HG03095 (cell line): ENCODE measurements at regions not wholly inside any gene's neighbourhood (a gene's known extent, or its start where the extent isn't known, plus 50 kb on each side); places are given as distances from the start of the nearest gene placed in this dataset.

Source experiments
- ATAC-seq: cut with Tn5 transposase; IDR thresholded peaks from one replicate; pipeline ENCODE4 v1.9.1; 2021; ENCODE audit warnings: moderate library complexity; ENCODE audit not compliant: unreplicated experiment

GRCh38 chr18:29153091-29153490, 976.2 kb upstream of the CDH2 start:
- ATAC-seq, result no peak

- ATAC-seq, result no peak
Measured at GRCh38 chr18:29147944-29148343, 971.0 kb upstream of the CDH2 start.

- ATAC-seq, result no peak
Measured at GRCh38 chr18:29146068-29146467, 969.1 kb upstream of the CDH2 start.

DNA sequence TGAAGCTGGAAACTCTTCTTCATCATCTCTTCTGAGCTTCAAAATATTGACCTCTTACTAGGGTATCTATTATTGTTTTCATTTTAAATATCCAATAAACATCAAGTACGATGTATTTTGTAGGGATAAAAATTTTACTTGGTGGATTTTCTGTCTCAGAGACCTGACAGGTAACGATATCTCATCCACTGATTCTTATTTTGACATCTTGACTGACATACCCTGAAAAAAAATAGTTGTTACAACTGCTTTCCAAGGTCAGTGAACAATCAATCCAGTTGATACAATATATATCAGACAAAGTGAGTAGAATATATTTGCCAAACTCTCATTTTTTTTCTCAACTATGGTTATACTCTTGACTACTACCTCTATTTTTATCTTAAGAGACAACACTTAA, 963.7 kb upstream of the CDH2 start:
- no peak for ATAC-seq

GRCh38 chr18:29137773-29138495, 961.0 kb upstream of the CDH2 start:
- ATAC-seq, result no peak

DNA sequence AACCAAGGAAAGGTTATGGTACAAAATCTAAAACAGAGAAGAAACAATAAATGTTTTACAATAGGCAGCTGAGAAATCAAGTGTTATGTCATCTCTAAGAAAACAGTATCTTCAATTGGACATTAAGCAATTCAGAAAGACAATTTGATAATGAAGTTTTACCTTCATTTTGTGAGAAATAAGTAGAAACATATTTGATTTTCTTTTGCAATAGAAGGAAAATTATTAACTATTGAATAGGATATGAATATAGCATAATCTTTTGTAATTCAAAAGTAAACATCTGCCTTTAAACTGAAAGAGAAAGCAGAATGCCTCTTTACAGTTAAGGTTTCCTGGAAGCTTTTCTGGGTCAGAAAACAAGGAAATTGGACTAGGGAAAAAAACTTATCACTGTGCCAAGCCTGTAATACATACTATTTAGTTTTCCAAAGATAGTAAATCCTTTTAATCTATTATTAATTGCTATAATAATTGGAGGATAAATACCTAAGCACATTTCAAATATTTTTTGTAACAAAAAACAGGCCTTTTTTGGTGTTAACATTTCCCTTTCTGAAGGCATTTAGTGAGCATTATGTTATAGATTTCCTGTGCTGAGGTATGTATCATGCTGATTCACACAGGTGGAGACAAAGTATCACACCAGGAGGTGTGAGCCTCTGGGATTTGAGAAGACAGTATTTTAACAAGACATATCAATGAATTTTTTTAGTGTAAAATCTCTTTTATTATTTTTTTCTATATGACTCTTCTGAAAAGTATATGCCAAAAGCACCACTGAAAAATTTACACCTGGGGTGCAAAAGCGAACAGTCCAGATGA, 947.0 kb upstream of the CDH2 start:
- ATAC-seq, result no peak

DNA sequence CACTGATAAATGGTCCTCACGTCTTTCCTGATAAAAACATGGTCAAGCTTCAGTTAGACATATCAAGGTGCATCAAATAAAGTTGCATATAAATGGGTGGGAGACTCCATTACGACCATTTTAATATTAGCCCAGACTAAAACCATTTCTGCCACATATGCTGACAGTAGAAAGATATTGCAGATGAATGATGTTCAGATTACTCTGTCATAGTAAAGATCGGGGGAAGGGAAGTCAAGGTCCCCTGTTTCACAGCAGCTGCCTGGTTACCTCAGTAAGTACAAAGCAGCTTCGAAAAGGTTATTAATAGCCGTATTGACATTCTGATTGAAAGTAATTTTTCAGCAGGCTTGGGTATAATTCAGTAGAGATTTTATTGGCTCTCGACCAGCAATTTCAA, 927.7 kb upstream of the CDH2 start:
- ATAC-seq, result no peak

- no peak for ATAC-seq
Measured at GRCh38 chr18:29104227-29104626, 927.3 kb upstream of the CDH2 start.

DNA sequence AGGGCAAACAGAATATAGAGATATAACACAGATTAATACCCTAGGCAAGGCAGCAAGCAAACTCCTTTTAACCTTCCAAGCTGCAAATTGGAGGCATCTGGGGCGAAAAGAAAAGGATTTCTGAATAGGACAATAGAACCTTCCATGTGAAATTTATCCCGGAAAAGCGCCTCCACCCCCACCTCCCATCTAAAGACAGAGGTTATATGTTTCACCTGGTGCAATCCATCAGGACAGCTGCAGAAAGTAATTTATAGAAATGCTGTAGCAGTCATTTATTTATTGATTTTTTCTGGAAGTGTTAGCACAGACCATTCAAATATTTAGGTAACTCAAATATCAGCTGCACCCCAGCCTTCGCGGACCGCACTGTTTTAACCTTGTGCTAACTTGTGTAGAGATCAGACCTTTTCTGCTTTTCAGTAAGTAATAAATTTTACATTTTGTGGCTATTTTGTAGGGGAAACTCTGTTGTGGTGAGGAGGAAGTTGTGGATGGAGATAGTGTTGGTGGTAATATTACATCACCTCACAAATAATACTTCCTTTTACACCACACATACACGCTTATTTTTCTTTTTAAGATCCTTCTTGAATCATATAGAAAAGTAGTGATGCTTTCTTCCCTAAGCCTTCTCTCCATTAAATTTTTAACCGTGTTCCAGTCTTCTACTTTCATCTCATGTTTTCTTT, 919.3 kb upstream of the CDH2 start:
- no peak for ATAC-seq

GRCh38 chr18:29087616-29088246, 910.8 kb upstream of the CDH2 start:
- ATAC-seq, result no peak

- no peak for ATAC-seq
Measured at GRCh38 chr18:29084120-29084519, 907.2 kb upstream of the CDH2 start.

GRCh38 chr18:29083545-29083944, 906.6 kb upstream of the CDH2 start:
- no peak for ATAC-seq

DNA sequence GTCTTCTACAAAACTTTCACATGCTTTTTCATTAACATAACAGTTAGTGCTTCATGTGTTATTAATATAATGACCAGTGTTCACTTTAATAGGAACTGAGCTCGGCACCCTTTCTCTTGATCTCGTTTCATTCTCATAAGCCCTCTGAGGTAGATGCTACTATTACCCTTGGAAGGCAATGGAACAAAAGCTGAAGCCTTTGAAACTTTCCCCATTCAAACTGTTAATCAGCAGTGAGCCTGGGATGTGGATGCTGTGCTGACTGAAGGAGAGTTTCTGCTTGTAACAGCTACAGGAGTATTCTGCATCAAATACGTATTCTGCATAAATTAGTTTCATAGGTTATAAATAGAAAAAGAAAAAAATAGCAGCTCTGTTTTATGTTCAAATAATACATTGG, 904.0 kb upstream of the CDH2 start:
- ATAC-seq, result no peak

- ATAC-seq, result no peak
Measured at GRCh38 chr18:29078273-29078672, 901.3 kb upstream of the CDH2 start.

DNA sequence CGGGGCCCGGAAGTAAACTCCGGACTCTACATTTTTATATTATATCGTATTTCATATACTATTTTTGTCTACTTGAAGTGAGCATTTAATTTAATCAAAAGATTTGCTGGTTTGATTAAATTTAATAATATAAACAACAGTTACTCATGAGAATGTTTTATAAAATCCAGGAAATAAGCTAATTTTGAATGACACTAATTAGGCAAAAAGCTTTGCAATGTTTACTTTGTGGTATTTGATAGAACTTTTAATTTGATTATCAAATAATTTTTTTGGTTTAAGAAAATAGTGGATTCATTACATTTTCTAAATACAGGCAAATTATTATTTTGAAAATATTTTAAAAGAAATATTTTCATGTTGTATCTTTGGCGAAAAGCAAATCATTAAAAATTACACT, 900.4 kb upstream of the CDH2 start:
- ATAC-seq, result no peak

DNA sequence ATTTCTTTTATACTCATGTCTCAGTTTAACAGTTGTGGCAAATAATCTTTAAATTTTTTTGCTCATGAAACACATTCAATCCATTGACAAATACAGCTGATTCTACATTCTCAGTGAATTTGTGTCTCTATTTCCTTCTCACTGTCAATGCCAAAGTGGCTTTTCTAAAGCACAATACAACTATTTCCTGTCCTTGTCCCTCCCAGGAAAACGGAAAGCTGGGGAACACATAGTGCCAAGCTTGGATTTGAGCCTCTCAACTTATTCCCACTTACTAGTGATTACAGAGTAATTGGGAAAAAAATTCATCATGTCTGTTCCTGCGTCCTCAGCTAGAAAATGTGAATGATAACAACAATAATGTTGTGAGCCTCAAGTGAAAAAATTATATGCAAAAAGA, 899.7 kb upstream of the CDH2 start:
- no peak for ATAC-seq

- ATAC-seq, result no peak
Measured at GRCh38 chr18:29074147-29074546, 897.2 kb upstream of the CDH2 start.

DNA sequence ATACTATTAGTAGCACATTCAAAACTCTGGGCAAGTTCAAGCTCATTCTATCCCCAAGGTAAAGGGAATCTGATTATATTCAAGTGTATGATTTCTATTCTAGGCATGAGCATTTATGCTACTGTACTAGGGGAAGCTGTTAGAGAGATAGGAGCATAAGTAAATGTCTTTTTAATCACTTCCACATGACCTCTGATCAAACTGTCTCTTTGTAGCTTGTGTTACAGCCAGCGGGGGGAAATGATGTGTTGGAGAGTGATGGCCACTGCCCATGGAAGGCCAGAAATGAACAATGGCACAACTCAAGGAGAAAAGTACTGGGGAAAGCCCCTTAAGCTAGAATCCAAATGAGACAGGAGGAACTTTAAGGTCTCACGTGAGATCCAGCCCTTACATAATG, 894.9 kb upstream of the CDH2 start:
- ATAC-seq, result no peak

DNA sequence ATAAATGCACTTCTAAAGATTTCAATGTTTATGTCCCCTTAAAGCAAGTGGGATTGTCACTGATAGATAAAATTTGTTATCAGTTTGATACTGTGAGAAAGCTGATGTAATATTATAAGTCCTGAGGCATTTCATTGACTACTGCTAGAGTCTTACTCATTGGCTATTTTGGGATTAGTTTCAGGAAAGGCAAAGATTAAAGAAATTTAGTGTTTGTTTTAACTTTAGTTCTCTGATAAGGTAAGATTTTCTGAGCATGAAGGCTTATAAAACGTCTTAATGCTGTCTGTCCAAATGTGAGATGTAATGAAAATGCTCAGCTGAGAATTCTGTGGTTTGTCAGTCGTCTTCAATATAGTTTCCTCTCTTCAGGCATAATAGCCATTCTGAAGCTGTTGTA, 886.4 kb upstream of the CDH2 start:
- ATAC-seq, result no peak

DNA sequence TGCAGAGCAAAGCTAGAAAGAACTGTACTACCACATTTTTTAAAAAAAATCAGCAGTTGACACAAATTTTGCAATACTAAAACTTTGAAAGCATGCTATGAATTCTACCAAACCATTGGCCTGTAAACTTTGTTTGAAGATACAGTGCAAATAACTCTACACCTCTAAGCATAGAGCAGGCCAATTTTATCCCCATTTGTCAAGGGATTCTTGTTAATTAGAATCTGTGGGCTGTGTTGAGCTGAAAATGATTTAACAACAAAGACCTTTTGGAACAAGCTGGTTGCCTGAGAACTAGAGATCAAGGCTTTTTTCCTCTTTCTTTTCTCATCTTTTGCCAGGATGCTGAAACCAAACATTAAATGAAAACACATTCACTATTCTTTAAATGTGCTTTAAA, 886.0 kb upstream of the CDH2 start:
- ATAC-seq, result no peak

- ATAC-seq, result no peak
Measured at GRCh38 chr18:29060349-29060748, 883.4 kb upstream of the CDH2 start.
